Activated CD4-positive, alpha-beta T cell treated with anti-CD3 and anti-CD28 coated beads for 24 hours (primary cell): ENCODE measurements at regions not wholly inside any gene's neighbourhood (a gene's known extent, or its start where the extent isn't known, plus 50 kb on each side); places are given as distances from the start of the nearest gene placed in this dataset.

Source experiments
- DNase-seq, 2 donors: peaks; one replicate each; pipeline ENCODE4 v3.0.0-alpha.2; 2020; ENCODE audit warnings: low read depth in 2 of 2

GRCh38 chr9:73553295-73553694, 401.6 kb downstream of the ANXA1 start:
- no peak for DNase-seq

- DNase-seq: no peak
These were observed 406.8 kb downstream of the ANXA1 start for GRCh38 chr9:73558471-73558870.

- DNase-seq: no peak
These were observed 413.4 kb downstream of the ANXA1 start for GRCh38 chr9:73565026-73565425.

- DNase-seq: no peak
These were observed 414.3 kb downstream of the ANXA1 start for GRCh38 chr9:73565833-73566465.

- no peak for DNase-seq
These were observed 415.0 kb downstream of the ANXA1 start for GRCh38 chr9:73566627-73567026.

GRCh38 chr9:73573235-73573634, 421.6 kb downstream of the ANXA1 start:
- no peak for DNase-seq

- no peak for DNase-seq
These were observed 423.7 kb downstream of the ANXA1 start for GRCh38 chr9:73575101-73576060.

GRCh38 chr9:73577848-73578247, 426.2 kb downstream of the ANXA1 start:
- no peak for DNase-seq

GRCh38 chr9:73579823-73580222, 428.2 kb downstream of the ANXA1 start:
- no peak for DNase-seq

- no peak for DNase-seq
These were observed 431.9 kb downstream of the ANXA1 start for GRCh38 chr9:73583576-73583975.

GRCh38 chr9:73595036-73595545, 443.4 kb downstream of the ANXA1 start:
- no peak for DNase-seq

- DNase-seq: no peak
These were observed 444.7 kb downstream of the ANXA1 start for GRCh38 chr9:73596321-73596720.

GRCh38 chr9:73597039-73597438, 445.4 kb downstream of the ANXA1 start:
- DNase-seq: no peak

GRCh38 chr9:73597771-73598170, 446.1 kb downstream of the ANXA1 start:
- no peak for DNase-seq

GRCh38 chr9:73609381-73609780, 457.7 kb downstream of the ANXA1 start:
- no peak for DNase-seq

GRCh38 chr9:73611032-73611431, 459.4 kb downstream of the ANXA1 start:
- DNase-seq: no peak

- no peak for DNase-seq
These were observed 461.5 kb downstream of the ANXA1 start for GRCh38 chr9:73613092-73613701.

- no peak for DNase-seq
These were observed 463.9 kb downstream of the ANXA1 start for GRCh38 chr9:73615557-73615956.

- no peak for DNase-seq
These were observed 465.9 kb downstream of the ANXA1 start for GRCh38 chr9:73617586-73617985.

- DNase-seq: no peak
These were observed 489.3 kb downstream of the ANXA1 start for GRCh38 chr9:73640971-73641370.

- DNase-seq: no peak
These were observed 491.8 kb downstream of the ANXA1 start for GRCh38 chr9:73643379-73644013.

GRCh38 chr9:73647560-73647959, 495.9 kb downstream of the ANXA1 start:
- DNase-seq: no peak
